ENCODE measurements at regions not wholly inside any gene's neighbourhood (a gene's known extent, or its start where the extent isn't known, plus 50 kb on each side); places are given as distances from the start of the nearest gene placed in this dataset.

DNA sequence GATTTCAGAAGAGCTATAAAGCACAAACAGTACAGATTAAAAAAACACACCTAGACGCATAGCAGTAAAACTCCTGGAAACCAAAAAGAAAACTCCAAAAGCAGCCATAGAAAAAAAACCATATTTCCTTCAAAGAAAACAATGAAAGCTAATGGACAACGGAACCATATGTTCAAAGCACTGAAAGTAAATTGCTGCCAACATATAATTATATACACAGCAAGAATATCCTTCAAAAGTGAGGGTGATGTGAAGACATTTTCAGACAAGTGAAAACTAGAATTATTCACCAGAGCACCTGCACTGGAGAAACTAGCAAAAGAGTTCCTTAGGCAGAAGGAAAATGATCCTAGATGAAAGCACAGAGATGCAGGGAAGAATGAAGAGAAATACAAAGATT lies 58.2 kb upstream of the PCSK6 start:
- intact Hi-C loops (cut with DNase I), result no loop called here
- Histone ChIP-seq H3K4me3 (ENCODE audit: low read length in 3 of 3) (no peak overlapping the region), H3K36me3 (ENCODE audit: control insufficient read depth in 2 of 3, insufficient read depth in 3 of 3, low read length in 3 of 3) (no peaks in the 10 kb centered on the region), H3K9me3 (ENCODE audit: control insufficient read depth in 2 of 3, insufficient read depth in 1 of 3, low read length in 3 of 3) (no peaks in the 10 kb centered on the region), H3K4me1 (ENCODE audit: control insufficient read depth in 2 of 3, insufficient read depth in 2 of 3, low read depth in 1 of 3, low read length in 3 of 3) (no peaks in the 10 kb centered on the region), H3K9ac (ENCODE audit: low read length in 3 of 3) (no peak overlapping the region), H3K27me3 (ENCODE audit: control insufficient read depth, insufficient read depth, low read length) (no peaks in the 10 kb centered on the region), H3K27ac (ENCODE audit: low read depth in 2 of 2, low read length in 2 of 2) (no peak overlapping the region)
- FAIRE-seq, result no peak
- no peak for DNase-seq
- TF ChIP-seq, protein P1, sequence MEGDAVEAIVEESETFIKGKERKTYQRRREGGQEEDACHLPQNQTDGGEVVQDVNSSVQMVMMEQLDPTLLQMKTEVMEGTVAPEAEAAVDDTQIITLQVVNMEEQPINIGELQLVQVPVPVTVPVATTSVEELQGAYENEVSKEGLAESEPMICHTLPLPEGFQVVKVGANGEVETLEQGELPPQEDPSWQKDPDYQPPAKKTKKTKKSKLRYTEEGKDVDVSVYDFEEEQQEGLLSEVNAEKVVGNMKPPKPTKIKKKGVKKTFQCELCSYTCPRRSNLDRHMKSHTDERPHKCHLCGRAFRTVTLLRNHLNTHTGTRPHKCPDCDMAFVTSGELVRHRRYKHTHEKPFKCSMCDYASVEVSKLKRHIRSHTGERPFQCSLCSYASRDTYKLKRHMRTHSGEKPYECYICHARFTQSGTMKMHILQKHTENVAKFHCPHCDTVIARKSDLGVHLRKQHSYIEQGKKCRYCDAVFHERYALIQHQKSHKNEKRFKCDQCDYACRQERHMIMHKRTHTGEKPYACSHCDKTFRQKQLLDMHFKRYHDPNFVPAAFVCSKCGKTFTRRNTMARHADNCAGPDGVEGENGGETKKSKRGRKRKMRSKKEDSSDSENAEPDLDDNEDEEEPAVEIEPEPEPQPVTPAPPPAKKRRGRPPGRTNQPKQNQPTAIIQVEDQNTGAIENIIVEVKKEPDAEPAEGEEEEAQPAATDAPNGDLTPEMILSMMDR (IDR thresholded peaks at IDR 0.05; ENCODE audit: borderline replicate concordance, extremely low read depth, insufficient read depth), result no peak

DNA sequence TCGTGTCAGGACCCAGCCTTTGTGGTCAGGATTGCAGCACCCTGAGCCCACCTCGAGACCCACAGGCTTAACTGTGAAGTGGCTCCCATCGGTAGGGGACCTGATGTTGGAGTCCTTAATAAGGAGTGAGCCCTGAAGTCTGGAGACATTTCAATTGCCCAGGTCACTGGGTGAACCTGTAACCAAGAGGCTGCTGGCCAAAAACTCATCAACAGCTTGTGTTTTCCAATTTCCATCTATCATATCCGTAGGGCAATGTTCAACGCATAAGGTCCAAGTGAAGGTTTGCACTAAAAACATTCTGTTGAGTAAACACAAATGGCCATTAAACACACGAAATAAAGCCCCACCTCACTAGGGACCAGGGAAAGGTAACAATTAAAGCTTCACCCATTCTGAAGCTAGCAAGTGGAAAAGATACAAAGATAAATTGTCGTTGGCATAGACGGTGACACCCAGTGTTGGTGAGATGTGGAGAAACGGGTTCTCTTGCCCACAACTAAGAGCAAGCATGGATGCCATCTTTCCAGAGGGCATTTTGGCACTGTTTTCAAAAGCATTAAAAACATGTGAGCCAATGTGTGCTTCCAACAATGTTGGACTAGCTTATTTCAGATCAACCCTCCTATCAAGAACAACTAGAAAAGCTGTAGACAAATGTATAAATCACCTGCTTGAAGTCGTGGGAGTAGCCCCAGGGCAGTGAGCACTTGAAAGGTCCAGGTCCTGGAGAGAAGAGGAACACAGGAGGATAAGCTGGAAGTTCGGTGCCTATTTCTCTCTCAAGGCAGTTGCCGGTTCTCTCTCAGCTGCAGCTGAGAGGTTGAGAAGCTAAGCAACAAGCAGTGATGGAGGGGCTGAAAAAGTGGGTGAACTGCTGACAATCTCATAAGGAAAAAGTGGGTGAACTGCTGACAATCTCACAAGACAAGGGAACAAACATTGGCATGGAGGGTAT lies 56.3 kb upstream of the PCSK6 start:
- FAIRE-seq (no peak), DNase-seq (no peak)
- Histone ChIP-seq H3K27ac (ENCODE audit: low read depth in 2 of 2, low read length in 2 of 2) (no peak overlapping the region), H3K36me3 (ENCODE audit: control insufficient read depth in 2 of 3, insufficient read depth in 3 of 3, low read length in 3 of 3) (no peaks in the 10 kb centered on the region), H3K9me3 (ENCODE audit: control insufficient read depth in 2 of 3, insufficient read depth in 1 of 3, low read length in 3 of 3) (no peaks in the 10 kb centered on the region), H3K9ac (ENCODE audit: low read length in 3 of 3) (no peak overlapping the region), H3K4me3 (ENCODE audit: low read length in 3 of 3) (no peak overlapping the region), H3K4me1 (ENCODE audit: control insufficient read depth in 2 of 3, insufficient read depth in 2 of 3, low read depth in 1 of 3, low read length in 3 of 3) (no peaks in the 10 kb centered on the region), H3K27me3 (ENCODE audit: control insufficient read depth, insufficient read depth, low read length) (no peaks in the 10 kb centered on the region)
- TF ChIP-seq, protein P1 (IDR thresholded peaks at IDR 0.05; ENCODE audit: borderline replicate concordance, extremely low read depth, insufficient read depth), result no peak
- intact Hi-C loops (cut with DNase I), result no loop called here

DNA sequence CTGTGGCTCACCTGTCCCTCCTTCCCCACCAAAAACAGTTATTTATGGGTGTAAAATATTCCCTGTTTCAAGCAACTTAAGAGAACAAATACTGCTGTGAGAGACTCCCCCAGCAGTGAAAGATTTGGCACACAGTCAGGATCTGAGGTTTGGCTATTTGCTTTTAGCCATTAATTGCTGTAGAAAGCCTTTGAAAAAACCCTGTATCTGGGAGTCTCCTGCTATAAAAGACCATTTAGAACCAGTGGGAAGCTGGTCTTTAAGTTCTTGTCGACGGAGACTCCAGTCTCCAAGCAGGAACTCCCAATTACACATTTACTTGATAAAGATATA lies 55.1 kb upstream of the PCSK6 start:
- H3K27me3 ChIP-seq (ENCODE audit: control insufficient read depth, insufficient read depth, low read length), result no peaks in the 10 kb centered on the region
- TF ChIP-seq, protein P1 (IDR thresholded peaks at IDR 0.05; ENCODE audit: borderline replicate concordance, extremely low read depth, insufficient read depth), result no peak
- no peak overlapping the region for H3K9ac ChIP-seq (ENCODE audit: low read length in 3 of 3)
- intact Hi-C loops (cut with DNase I), result no loop called here
- FAIRE-seq (no peak), DNase-seq (no peak)
- H3K4me1 ChIP-seq (ENCODE audit: control insufficient read depth in 2 of 3, insufficient read depth in 2 of 3, low read depth in 1 of 3, low read length in 3 of 3), result no peaks in the 10 kb centered on the region
- no peak overlapping the region for H3K4me3 ChIP-seq (ENCODE audit: low read length in 3 of 3)
- H3K27ac ChIP-seq (ENCODE audit: low read depth in 2 of 2, low read length in 2 of 2), result no peak overlapping the region
- H3K9me3 ChIP-seq (ENCODE audit: control insufficient read depth in 2 of 3, insufficient read depth in 1 of 3, low read length in 3 of 3), result no peaks in the 10 kb centered on the region
- H3K36me3 ChIP-seq (ENCODE audit: control insufficient read depth in 2 of 3, insufficient read depth in 3 of 3, low read length in 3 of 3), result no peaks in the 10 kb centered on the region

All from kidney (tissue), 13 donors.